Kidney epithelial cell (primary cell): ENCODE measurements at regions not wholly inside any gene's neighbourhood (a gene's known extent, or its start where the extent isn't known, plus 50 kb on each side); places are given as distances from the start of the nearest gene placed in this dataset.

ENCODE experiments used
- DNase-seq: peaks from one replicate; pipeline ENCODE4 v3.0.0-alpha.2; 2010; ENCODE audit warnings: low read depth
- H3K27me3 ChIP-seq: 2 replicates; pipeline ENCODE4 v1.6.0; 2011; ENCODE audit warnings: low read length; ENCODE audit not compliant: control insufficient read depth, insufficient read depth
- H3K36me3 ChIP-seq: 2 replicates; pipeline ENCODE4 v1.5.1; 2011; ENCODE audit warnings: low read length; ENCODE audit not compliant: control insufficient read depth, insufficient read depth
- H3K4me3 ChIP-seq: 2 replicates; pipeline ENCODE4 v1.5.1; 2011; ENCODE audit warnings: low read depth, mild to moderate bottlenecking, control low read depth, low read length
- CTCF ChIP-seq: IDR thresholded peaks from 2 replicates; pipeline ENCODE4 v1.5.1; 2011; ENCODE audit warnings: mild to moderate bottlenecking, moderate library complexity, low read length, control low read depth, inconsistent platforms; ENCODE audit not compliant: insufficient read depth, poor library complexity, severe bottlenecking

- Histone ChIP-seq H3K4me3 (no peak overlapping the region), H3K27me3 (no peaks in the 10 kb centered on the region), H3K36me3 (no peaks in the 10 kb centered on the region)
- TF ChIP-seq CTCF = no peak
- no peak for DNase-seq
Measured at GRCh38 chr1:80272495-80272894, 1266.0 kb upstream of the ADGRL4 start.

- Histone ChIP-seq H3K36me3 (no peaks in the 10 kb centered on the region), H3K4me3 (no peak overlapping the region), H3K27me3 (no peaks in the 10 kb centered on the region)
- TF ChIP-seq CTCF = no peak
- no peak for DNase-seq
Measured at GRCh38 chr1:80258659-80259058, 1252.1 kb upstream of the ADGRL4 start.

DNA sequence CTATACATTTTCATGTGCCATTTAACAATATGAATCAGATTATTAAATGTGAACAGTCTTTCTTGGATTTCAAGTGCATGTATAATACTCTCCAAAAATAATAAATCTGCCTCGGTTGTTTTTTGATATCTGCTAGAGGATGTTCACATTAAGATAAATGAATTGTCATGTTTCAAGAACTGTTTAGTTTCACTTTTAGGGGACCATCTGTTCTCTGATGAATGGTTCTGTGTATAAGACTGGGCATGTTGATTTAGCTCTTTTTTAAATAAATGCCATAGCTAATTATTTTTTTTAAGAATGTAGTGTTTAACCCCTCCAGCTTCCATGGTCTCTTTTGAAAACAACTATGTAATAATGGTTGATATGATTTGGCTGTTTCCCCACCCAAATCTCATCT, 1245.1 kb upstream of the ADGRL4 start:
- no peak for DNase-seq
- no peak for TF ChIP-seq CTCF
- Histone ChIP-seq H3K4me3 (no peak overlapping the region), H3K27me3 (no peaks in the 10 kb centered on the region), H3K36me3 (no peaks in the 10 kb centered on the region)

DNA sequence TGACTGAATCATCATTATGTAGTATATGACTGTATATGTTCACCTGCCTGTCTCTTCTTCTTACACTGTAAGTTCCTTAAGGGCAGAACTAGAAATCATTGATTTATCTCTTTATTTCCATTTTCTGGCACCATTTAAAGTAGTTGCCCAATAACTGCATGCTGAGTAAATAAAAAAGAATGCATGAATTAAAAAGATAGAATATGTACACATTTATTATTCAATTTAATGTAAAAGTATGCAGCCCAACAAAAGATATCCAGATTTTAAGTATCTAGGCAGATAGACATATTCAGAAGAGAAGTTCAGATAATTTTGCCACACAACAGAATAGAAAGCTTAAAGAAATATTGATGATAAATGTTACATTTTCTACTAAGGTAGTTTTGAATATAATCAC, 1244.6 kb upstream of the ADGRL4 start:
- no peak for TF ChIP-seq CTCF
- DNase-seq = no peak
- H3K27me3 ChIP-seq = no peaks in the 10 kb centered on the region
- H3K36me3 ChIP-seq = no peaks in the 10 kb centered on the region
- no peak overlapping the region for H3K4me3 ChIP-seq

- no peaks in the 10 kb centered on the region for H3K27me3 ChIP-seq
- no peak for DNase-seq
- H3K36me3 ChIP-seq = no peaks in the 10 kb centered on the region
- TF ChIP-seq CTCF = no peak
- no peak overlapping the region for H3K4me3 ChIP-seq
Measured at GRCh38 chr1:80250573-80251168, 1244.1 kb upstream of the ADGRL4 start.

DNA sequence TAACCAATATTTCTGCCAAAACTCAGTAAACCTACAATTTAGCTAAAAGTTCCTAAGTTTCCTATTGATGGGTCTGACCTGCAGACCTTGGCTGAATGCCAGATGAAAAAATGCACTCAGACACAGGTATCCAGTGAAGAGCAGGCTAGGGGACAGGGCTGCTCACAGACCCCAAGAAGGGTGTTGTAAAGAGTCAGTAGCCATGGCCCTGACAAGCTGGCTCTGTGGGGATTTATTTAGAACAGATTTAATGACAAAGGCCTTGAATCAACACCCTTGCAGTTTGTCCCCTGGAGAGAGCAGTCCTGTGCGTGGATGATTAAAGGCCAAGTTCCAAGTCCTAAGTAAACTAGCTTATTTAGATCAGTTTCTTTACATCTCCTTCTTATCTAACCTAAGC, 1243.2 kb upstream of the ADGRL4 start:
- no peak for DNase-seq
- H3K27me3 ChIP-seq = no peaks in the 10 kb centered on the region
- no peaks in the 10 kb centered on the region for H3K36me3 ChIP-seq
- H3K4me3 ChIP-seq = no peak overlapping the region
- TF ChIP-seq CTCF = no peak
